GM20000 (cell line): ENCODE measurements at regions not wholly inside any gene's neighbourhood (a gene's known extent, or its start where the extent isn't known, plus 50 kb on each side); places are given as distances from the start of the nearest gene placed in this dataset.

Experiments used
- DNase-seq: peaks from one replicate; pipeline ENCODE4 v3.0.0; 2012; ENCODE audit warnings: low spot score
- TF ChIP-seq, protein P1 (sequence below): IDR thresholded peaks from 2 replicates; pipeline ENCODE4 v1.5.1; 2012; ENCODE audit warnings: mild to moderate bottlenecking, control low read depth; ENCODE audit errors: extremely low read depth, missing control alignments

- TF ChIP-seq, protein P1, sequence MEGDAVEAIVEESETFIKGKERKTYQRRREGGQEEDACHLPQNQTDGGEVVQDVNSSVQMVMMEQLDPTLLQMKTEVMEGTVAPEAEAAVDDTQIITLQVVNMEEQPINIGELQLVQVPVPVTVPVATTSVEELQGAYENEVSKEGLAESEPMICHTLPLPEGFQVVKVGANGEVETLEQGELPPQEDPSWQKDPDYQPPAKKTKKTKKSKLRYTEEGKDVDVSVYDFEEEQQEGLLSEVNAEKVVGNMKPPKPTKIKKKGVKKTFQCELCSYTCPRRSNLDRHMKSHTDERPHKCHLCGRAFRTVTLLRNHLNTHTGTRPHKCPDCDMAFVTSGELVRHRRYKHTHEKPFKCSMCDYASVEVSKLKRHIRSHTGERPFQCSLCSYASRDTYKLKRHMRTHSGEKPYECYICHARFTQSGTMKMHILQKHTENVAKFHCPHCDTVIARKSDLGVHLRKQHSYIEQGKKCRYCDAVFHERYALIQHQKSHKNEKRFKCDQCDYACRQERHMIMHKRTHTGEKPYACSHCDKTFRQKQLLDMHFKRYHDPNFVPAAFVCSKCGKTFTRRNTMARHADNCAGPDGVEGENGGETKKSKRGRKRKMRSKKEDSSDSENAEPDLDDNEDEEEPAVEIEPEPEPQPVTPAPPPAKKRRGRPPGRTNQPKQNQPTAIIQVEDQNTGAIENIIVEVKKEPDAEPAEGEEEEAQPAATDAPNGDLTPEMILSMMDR, result no peak
- no peak for DNase-seq
Measured at GRCh38 chr4:165613581-165613980, 234.8 kb downstream of the CPE start.

DNA sequence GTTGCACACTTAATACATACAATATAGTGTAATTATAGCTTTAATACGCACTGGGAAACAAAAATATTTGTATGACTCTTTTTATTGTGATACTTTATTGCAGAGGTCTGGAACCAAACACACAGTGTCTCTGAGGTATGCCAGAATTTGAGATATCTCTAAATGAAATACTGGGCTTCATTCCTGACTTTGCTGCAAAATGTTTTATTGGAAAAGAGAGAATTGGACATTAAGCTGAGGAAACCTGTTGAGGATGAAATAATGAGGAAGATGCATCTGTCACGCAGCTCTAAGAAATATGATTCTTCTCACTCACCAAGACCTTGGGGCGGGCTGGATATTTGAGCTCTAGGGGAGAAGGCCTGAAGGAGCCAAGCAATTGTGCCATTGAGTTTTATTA, 242.1 kb downstream of the CPE start:
- TF ChIP-seq, protein P1, result no peak
- DNase-seq, result no peak

DNA sequence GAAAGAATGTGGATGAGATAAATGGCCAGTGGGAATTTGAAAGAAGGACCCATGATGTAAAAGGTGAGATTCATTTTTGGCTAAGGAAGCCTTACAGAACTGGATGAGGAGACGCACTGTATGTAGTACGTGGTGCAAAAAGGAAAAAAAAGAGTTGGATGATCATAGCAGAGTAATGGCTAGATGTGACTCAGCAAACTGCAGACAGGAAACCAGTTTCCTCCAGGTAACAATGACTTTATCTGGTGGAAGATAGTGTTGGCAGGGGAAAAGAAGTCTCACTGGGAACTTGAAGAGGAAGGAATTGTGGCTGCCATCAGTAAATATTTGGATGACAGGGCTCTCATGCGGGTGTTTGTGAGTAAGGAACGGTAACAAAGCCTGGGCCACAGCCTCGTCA, 243.2 kb downstream of the CPE start:
- no peak for DNase-seq
- TF ChIP-seq, protein P1, result no peak

- no peak for DNase-seq
- TF ChIP-seq, protein P1, result no peak
Measured at GRCh38 chr4:165625281-165625680, 246.5 kb downstream of the CPE start.

DNA sequence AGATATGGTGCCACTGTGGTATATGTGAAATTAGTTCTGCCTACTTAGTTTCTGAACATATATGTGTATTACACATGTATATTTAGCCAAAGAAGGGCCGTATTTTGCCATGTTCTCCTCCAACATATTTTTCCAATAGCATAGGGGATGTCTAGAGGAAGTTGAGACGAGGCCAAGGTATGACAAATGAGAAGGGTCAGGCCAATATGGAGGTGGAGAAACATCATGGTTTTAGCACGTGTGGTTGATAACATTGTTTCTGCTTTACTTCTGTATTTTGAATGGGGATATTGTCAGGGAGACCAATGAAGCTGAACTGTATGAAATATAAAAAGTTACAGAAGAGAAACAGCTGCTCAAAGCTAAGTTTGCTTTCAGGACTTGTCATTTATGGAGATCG, 246.7 kb upstream of the TLL1 start:
- no peak for DNase-seq
- TF ChIP-seq, protein P1, result no peak

DNA sequence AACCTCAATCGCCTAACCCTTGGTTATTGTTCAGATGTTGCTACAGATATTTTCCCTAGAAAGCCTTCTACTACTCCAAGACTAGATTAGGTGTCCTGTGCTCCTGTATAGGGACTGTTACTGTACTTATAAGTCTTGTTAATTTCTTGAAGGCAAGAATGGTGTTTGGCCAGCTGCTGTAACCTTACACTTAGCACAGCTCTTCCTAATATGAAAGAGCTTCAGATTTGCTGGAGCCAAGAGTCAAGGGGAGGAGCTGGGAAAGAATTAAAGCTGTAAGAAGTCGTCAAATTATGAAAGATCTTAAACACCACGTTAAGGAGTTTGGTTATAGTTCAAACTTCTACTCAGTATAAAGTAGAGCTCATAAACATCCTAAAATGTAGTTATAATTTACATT, 245.9 kb upstream of the TLL1 start:
- no peak for DNase-seq
- TF ChIP-seq, protein P1, result no peak

DNA sequence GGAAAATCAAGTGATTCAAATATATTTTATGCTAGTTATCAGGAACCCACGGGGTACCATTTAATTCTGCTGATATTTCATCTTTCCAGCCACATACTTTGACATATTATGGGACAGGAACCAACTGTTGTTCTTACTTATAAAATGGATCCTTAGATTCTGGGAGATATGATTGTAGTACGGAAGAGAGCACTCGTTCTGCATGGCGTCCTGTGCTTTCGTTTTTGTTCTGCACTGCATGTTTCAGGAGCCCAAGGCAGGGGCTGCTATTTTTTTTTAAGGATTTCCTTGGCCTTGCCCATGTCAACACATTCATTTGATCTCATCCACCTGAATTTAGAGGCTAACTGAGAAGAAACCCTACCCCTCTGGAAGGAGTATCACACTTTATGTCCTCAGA, 245.5 kb upstream of the TLL1 start:
- TF ChIP-seq, protein P1, result no peak
- DNase-seq, result no peak
